ENCODE measurements at regions not wholly inside any gene's neighbourhood (a gene's known extent, or its start where the extent isn't known, plus 50 kb on each side); places are given as distances from the start of the nearest gene placed in this dataset.

DNA sequence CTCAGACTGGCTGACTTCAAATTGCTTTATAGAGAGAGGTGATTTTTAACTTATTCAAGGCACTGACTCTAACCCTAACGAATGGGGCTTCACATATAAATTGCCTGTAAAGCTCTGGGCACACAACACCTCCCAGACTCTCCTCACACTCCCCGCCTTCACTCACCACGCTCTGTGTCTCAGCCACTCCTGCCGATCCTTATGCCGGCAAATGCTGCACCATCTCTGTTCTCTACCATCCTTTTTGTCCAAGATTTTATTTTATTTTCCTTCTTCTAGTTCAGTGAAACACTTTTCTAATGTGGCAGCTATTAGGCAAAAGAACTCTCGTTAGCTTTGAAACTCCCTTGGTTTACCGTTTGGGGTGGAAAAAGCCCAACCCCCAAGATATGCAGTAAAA is 446.1 kb upstream of the TMEM132C start:
- no peak overlapping the region for H3K4me3 Mint-ChIP-seq
- no peak overlapping the region for H3K9ac ChIP-seq (ENCODE audit: extremely low read depth, insufficient read length, low read length)
- no peaks in the 10 kb centered on the region for H3K79me2 ChIP-seq (ENCODE audit: insufficient read depth, low read length)
- no peak overlapping the region for H2AK5ac ChIP-seq (ENCODE audit: insufficient read length, low read length)
- H3K27ac Mint-ChIP-seq: no peak overlapping the region
- H2BK5ac ChIP-seq (ENCODE audit: insufficient read length, low read length): no peak overlapping the region
- no peaks in the 10 kb centered on the region for H3K27me3 ChIP-seq (ENCODE audit: insufficient read depth, low read length)
- no peak overlapping the region for H4K91ac ChIP-seq (ENCODE audit: insufficient read length, low read depth, low read length)
- H3K36me3 Mint-ChIP-seq (ENCODE audit: insufficient read depth in 1 of 3, low read depth in 3 of 3): no peaks in the 10 kb centered on the region; a peak in 1 of 7 replicates
- no CpG with 5 or more reads among the region's 7 CpGs for WGBS (ENCODE audit: extremely low coverage, insufficient read length, low lambda C conversion rate)
- H4K5ac ChIP-seq (ENCODE audit: insufficient read length, low read depth, low read length): no peak overlapping the region
- no peak overlapping the region for H3K14ac ChIP-seq (ENCODE audit: insufficient read depth, low read length)
- H4K8ac ChIP-seq (replicated peaks; ENCODE audit: insufficient read length, low read depth, low read length): no peak overlapping the region
- H3K9me3 ChIP-seq (ENCODE audit: control insufficient read depth, low read depth, low read length): no peaks in the 10 kb centered on the region
- peaks cover 9 to 10% of the 10 kb centered on the region in 2 experiments for H3K4me1 Mint-ChIP-seq
- no peak overlapping the region for H3K4me2 ChIP-seq (ENCODE audit: insufficient read depth, insufficient read length, low read length)
- no peak overlapping the region for H3T11ph ChIP-seq (ENCODE audit: low read length)
- no peaks in the 10 kb centered on the region for H4K20me1 ChIP-seq (ENCODE audit: control insufficient read depth, insufficient read depth, insufficient read length)
- no peak overlapping the region for H2BK120ac ChIP-seq (ENCODE audit: low read depth, low read length, poor library complexity, severe bottlenecking)
- H3K4ac ChIP-seq (ENCODE audit: low read depth, low read length): no peak overlapping the region
- peaks cover under 1 to 1% of the 10 kb centered on the region in 2 experiments; a peak in 3 of 5 replicates for H3K9me3 Mint-ChIP-seq
- DNase-seq: no peak
- no peaks in the 10 kb centered on the region for H3K79me1 ChIP-seq (ENCODE audit: insufficient read depth, low read depth, low read length, poor library complexity, severe bottlenecking)
- no peak overlapping the region for H2AFZ ChIP-seq (ENCODE audit: low read length)
- no peak overlapping the region for H2BK15ac ChIP-seq (ENCODE audit: low read depth, low read length)
- H3K23ac ChIP-seq (ENCODE audit: insufficient read length, low read depth, low read length): no peak overlapping the region
- H2BK12ac ChIP-seq (ENCODE audit: insufficient read length, low read depth, low read length): no peak overlapping the region
- H3K4me1 ChIP-seq (ENCODE audit: insufficient read depth, low read length): peaks cover 6% of the 10 kb centered on the region; the same call in 1 of the 2 replicates
- H3K18ac ChIP-seq (ENCODE audit: insufficient read length, low read depth, low read length): no peak overlapping the region
- no peak overlapping the region for H3K56ac ChIP-seq (ENCODE audit: insufficient read length, low read depth, low read length)
- H2BK20ac ChIP-seq (ENCODE audit: low read depth, low read length, poor library complexity, severe bottlenecking): no peak overlapping the region
- no peak overlapping the region for H3K27ac ChIP-seq (ENCODE audit: insufficient read length, low read depth, low read length)
- H3K27me3 Mint-ChIP-seq (ENCODE audit: low read depth): peaks cover 8% of the 10 kb centered on the region
- peaks cover 3% of the 10 kb centered on the region for H3K23me2 ChIP-seq (ENCODE audit: insufficient read length, low read depth, low read length, poor library complexity, severe bottlenecking)
- TF ChIP-seq, protein P1, sequence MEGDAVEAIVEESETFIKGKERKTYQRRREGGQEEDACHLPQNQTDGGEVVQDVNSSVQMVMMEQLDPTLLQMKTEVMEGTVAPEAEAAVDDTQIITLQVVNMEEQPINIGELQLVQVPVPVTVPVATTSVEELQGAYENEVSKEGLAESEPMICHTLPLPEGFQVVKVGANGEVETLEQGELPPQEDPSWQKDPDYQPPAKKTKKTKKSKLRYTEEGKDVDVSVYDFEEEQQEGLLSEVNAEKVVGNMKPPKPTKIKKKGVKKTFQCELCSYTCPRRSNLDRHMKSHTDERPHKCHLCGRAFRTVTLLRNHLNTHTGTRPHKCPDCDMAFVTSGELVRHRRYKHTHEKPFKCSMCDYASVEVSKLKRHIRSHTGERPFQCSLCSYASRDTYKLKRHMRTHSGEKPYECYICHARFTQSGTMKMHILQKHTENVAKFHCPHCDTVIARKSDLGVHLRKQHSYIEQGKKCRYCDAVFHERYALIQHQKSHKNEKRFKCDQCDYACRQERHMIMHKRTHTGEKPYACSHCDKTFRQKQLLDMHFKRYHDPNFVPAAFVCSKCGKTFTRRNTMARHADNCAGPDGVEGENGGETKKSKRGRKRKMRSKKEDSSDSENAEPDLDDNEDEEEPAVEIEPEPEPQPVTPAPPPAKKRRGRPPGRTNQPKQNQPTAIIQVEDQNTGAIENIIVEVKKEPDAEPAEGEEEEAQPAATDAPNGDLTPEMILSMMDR (conservative IDR thresholded peaks at IDR 0.05): no peak

Measured in H9 (cell line).